Suprapubic skin (tissue), 4 donors: ENCODE measurements at regions not wholly inside any gene's neighbourhood (a gene's known extent, or its start where the extent isn't known, plus 50 kb on each side); places are given as distances from the start of the nearest gene placed in this dataset.

ENCODE experiments used
- POLR2A ChIP-seq, 2 donors: fragments of 450-650 bp; IDR thresholded peaks; one replicate each; pipeline ENCODE4 v1.6.1; 2017; ENCODE audit warnings: antibody characterized with exemption in 2 of 2, mild to moderate bottlenecking in 2 of 2, moderate library complexity in 2 of 2
- POLR2AphosphoS5 ChIP-seq, 3 donors: sonication (generic); formaldehyde crosslinking; IDR thresholded peaks; one replicate each; pipeline ENCODE4 v1.6.1; 2017; ENCODE audit warnings: antibody characterized with exemption in 3 of 3
- TF ChIP-seq, protein P1 (sequence below), 2 donors: fragments of 200-600 bp in 1 of 2; fragments of 450-650 bp in 1 of 2; sonication (generic) in 1 of 2; IDR thresholded peaks; one replicate each; pipeline ENCODE4 v1.5.1; 2016 to 2019; ENCODE audit warnings: antibody characterized with exemption in 2 of 2, mild to moderate bottlenecking in 1 of 2, moderate library complexity in 1 of 2

DNA sequence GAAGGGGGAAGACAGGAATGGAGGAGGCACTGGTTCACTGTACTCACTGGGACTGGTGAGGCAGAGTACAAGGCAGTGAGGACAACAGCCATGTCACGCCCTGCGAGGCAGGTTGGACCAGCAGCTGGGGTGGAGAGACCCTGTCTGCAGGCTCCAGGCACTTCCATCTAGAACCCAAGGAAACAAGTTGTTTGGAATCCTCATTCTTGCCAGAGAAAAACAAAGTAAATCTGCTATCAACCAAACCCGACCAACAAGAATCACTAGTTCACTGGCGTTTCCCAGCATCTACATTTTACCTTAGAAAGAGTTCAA, 98.5 kb upstream of the CDYL start:
- TF ChIP-seq POLR2AphosphoS5 (IDR thresholded peaks at IDR 0.05) (no peak), POLR2A (IDR thresholded peaks at IDR 0.05) (no peak)
- TF ChIP-seq, protein P1, sequence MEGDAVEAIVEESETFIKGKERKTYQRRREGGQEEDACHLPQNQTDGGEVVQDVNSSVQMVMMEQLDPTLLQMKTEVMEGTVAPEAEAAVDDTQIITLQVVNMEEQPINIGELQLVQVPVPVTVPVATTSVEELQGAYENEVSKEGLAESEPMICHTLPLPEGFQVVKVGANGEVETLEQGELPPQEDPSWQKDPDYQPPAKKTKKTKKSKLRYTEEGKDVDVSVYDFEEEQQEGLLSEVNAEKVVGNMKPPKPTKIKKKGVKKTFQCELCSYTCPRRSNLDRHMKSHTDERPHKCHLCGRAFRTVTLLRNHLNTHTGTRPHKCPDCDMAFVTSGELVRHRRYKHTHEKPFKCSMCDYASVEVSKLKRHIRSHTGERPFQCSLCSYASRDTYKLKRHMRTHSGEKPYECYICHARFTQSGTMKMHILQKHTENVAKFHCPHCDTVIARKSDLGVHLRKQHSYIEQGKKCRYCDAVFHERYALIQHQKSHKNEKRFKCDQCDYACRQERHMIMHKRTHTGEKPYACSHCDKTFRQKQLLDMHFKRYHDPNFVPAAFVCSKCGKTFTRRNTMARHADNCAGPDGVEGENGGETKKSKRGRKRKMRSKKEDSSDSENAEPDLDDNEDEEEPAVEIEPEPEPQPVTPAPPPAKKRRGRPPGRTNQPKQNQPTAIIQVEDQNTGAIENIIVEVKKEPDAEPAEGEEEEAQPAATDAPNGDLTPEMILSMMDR (IDR thresholded peaks at IDR 0.05) = no peak
